ENCODE measurements at regions not wholly inside any gene's neighbourhood (a gene's known extent, or its start where the extent isn't known, plus 50 kb on each side); places are given as distances from the start of the nearest gene placed in this dataset.

- TF ChIP-seq POLR2AphosphoS5 (IDR thresholded peaks at IDR 0.05) = no peak
- no peak for TF ChIP-seq POLR2A (IDR thresholded peaks at IDR 0.05; ENCODE audit: low read depth)
- no peak for TF ChIP-seq CTCF (IDR thresholded peaks at IDR 0.05)
- no peak for TF ChIP-seq EP300 (IDR thresholded peaks at IDR 0.05)
These were observed 450.8 kb downstream of the EIPR1 start for GRCh38 chr2:2926858-2927175.
